Esophagus muscularis mucosa (tissue), 3 donors: ENCODE measurements at regions not wholly inside any gene's neighbourhood (a gene's known extent, or its start where the extent isn't known, plus 50 kb on each side); places are given as distances from the start of the nearest gene placed in this dataset.

Source experiments
- CTCF ChIP-seq, 3 experiments: fragments of 200-600 bp in 2 of 3; fragments of 450-650 bp in 1 of 3; sonication (generic) in 2 of 3; IDR thresholded peaks; one replicate each; pipeline ENCODE4 v1.5.1; 2017 to 2019; ENCODE audit warnings: antibody characterized with exemption in 3 of 3, mild to moderate bottlenecking in 2 of 3, moderate library complexity in 1 of 3
- POLR2A ChIP-seq: fragments of 450-650 bp; IDR thresholded peaks from one replicate; pipeline ENCODE4 v1.6.1; 2017; ENCODE audit warnings: antibody characterized with exemption, moderate library complexity, mild to moderate bottlenecking, low read depth
- POLR2AphosphoS5 ChIP-seq, 2 donors: sonication (generic); formaldehyde crosslinking; IDR thresholded peaks; one replicate each; pipeline ENCODE4 v1.6.1; 2017; ENCODE audit warnings: antibody characterized with exemption in 2 of 2

DNA sequence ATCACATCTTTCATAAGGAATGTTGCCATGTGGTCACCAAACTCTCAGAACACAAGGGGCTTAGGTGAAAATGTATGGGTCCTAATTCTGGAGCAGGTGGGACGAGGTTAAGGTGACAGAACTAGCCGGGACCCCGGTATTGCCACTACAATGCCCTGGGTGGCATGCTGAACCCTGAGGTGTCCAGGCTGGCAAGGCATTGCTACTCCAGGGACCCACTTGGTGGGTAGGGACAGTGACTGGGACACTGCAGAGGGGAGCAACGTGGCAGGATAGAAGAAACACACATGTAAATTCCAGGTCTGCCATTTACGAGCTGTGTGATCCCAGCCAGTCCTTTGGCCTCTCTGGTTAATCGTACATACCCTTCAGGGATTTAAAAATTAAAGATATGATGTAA lies 206.9 kb upstream of the MVB12B start:
- TF ChIP-seq POLR2A: no peak
- TF ChIP-seq CTCF (IDR thresholded peaks at IDR 0.05): no peak
- no peak for TF ChIP-seq POLR2AphosphoS5 (IDR thresholded peaks at IDR 0.05)
